ENCODE measurements at regions not wholly inside any gene's neighbourhood (a gene's known extent, or its start where the extent isn't known, plus 50 kb on each side); places are given as distances from the start of the nearest gene placed in this dataset.

- intact Hi-C loops (cut with DNase I; ENCODE audit: low total_unique reads): no loop called here
- 39 to 47% (median 39%) methylated on average over 4 to 5 of the region's 5 CpGs for WGBS, 5 donors
- DNase-seq: no peak
Observed at GRCh38 chr6:12621754-12622153, 94.8 kb upstream of the PHACTR1 start.

GRCh38 chr6:12622566-12622965, 94.0 kb upstream of the PHACTR1 start:
- intact Hi-C loops (cut with DNase I; ENCODE audit: low total_unique reads): no loop called here
- no peak overlapping the region for H3K4me3 ChIP-seq
- H3K9me3 ChIP-seq: no peaks in the 10 kb centered on the region
- no peak for DNase-seq
- no peak for TF ChIP-seq POLR2A (IDR thresholded peaks at IDR 0.05)
- TF ChIP-seq POLR2AphosphoS5 (IDR thresholded peaks at IDR 0.05): no peak
- TF ChIP-seq CTCF (IDR thresholded peaks at IDR 0.05 in 8 of 11, conservative IDR thresholded peaks at IDR 0.05 in 3 of 11): no peak
- no peaks in the 10 kb centered on the region for H3K27me3 ChIP-seq (replicated peaks in 1 of 7)
- H3K27ac ChIP-seq: no peak overlapping the region
- H3K36me3 ChIP-seq: no peaks in the 10 kb centered on the region
- peaks cover 0 to 8% (median 0%) of the 10 kb centered on the region in 6 donors for H3K4me1 ChIP-seq

More at GRCh38 chr6:12621754-12622153, 94.8 kb upstream of the PHACTR1 start:
- Histone ChIP-seq H3K36me3 (no peaks in the 10 kb centered on the region), H3K27ac (no peak overlapping the region), H3K4me1 (peaks cover 0 to 8% (median 0%) of the 10 kb centered on the region in 6 donors), H3K27me3 (replicated peaks in 1 of 7) (no peaks in the 10 kb centered on the region), H3K9me3 (no peaks in the 10 kb centered on the region), H3K4me3 (no peak overlapping the region)
- no peak for TF ChIP-seq POLR2A (IDR thresholded peaks at IDR 0.05)
- TF ChIP-seq POLR2AphosphoS5 (IDR thresholded peaks at IDR 0.05): no peak
- TF ChIP-seq CTCF (IDR thresholded peaks at IDR 0.05 in 8 of 11, conservative IDR thresholded peaks at IDR 0.05 in 3 of 11): no peak

- no peak overlapping the region for H3K4me3 ChIP-seq
- no peak for TF ChIP-seq POLR2A (IDR thresholded peaks at IDR 0.05)
- no peak for TF ChIP-seq CTCF (IDR thresholded peaks at IDR 0.05 in 8 of 11, conservative IDR thresholded peaks at IDR 0.05 in 3 of 11)
- no peaks in the 10 kb centered on the region for H3K9me3 ChIP-seq
- no peaks in the 10 kb centered on the region for H3K27me3 ChIP-seq (replicated peaks in 1 of 7)
- H3K4me1 ChIP-seq: peaks cover 0 to 8% (median 0%) of the 10 kb centered on the region in 6 donors
- H3K27ac ChIP-seq: no peak overlapping the region
- WGBS, 5 donors: 79 to 93% (median 89%) methylated on average over 5 of the region's 5 CpGs
- intact Hi-C loops (cut with DNase I; ENCODE audit: low total_unique reads): no loop called here
- H3K36me3 ChIP-seq: no peaks in the 10 kb centered on the region
- no peak for DNase-seq
Observed at GRCh38 chr6:12624142-12624837, 92.3 kb upstream of the PHACTR1 start.

GRCh38 chr6:12627053-12627452, 89.5 kb upstream of the PHACTR1 start:
- Histone ChIP-seq H3K27me3 (replicated peaks in 1 of 7) (no peaks in the 10 kb centered on the region), H3K36me3 (no peaks in the 10 kb centered on the region), H3K9me3 (no peaks in the 10 kb centered on the region), H3K4me3 (no peak overlapping the region), H3K27ac (no peak overlapping the region), H3K4me1 (no peaks in the 10 kb centered on the region)
- no peak for TF ChIP-seq CTCF (IDR thresholded peaks at IDR 0.05 in 8 of 11, conservative IDR thresholded peaks at IDR 0.05 in 3 of 11)
- no peak for TF ChIP-seq POLR2AphosphoS5 (IDR thresholded peaks at IDR 0.05)
- TF ChIP-seq POLR2A (IDR thresholded peaks at IDR 0.05): no peak
- 89 to 98% (median 97%) methylated on average over 1 of the region's 1 CpG for WGBS, 5 donors
- intact Hi-C loops (cut with DNase I; ENCODE audit: low total_unique reads): no loop called here
- no peak for DNase-seq

Data from spleen (tissue), 11 donors.